IPS-NIHi11 (cell line): ENCODE measurements at regions not wholly inside any gene's neighbourhood (a gene's known extent, or its start where the extent isn't known, plus 50 kb on each side); places are given as distances from the start of the nearest gene placed in this dataset.

Experiments
- DNase-seq: peaks from one replicate; pipeline ENCODE4 v3.0.0; 2012; ENCODE audit warnings: mixed read lengths, low spot score

DNA sequence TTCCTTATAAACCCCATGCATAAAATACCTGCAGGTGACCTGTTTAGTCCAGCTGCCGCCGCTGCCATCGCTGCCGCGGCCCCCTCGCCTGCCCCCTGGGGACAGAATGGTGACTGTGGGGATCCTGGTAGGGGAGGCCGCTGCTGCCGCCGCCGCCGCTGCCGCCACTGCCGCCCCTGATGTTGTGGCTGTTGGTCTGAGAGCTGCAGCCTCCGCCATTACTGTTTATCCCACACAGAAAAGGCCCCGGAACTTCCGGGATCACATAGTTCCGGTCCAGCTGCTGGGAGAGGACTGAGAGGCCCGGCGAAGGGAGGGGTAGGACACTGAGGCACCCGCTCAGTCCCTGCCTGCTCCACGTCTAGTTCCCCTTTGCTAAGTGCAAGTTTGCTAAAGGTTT lies 244.9 kb downstream of the C12orf50 start:
- no peak for DNase-seq

DNA sequence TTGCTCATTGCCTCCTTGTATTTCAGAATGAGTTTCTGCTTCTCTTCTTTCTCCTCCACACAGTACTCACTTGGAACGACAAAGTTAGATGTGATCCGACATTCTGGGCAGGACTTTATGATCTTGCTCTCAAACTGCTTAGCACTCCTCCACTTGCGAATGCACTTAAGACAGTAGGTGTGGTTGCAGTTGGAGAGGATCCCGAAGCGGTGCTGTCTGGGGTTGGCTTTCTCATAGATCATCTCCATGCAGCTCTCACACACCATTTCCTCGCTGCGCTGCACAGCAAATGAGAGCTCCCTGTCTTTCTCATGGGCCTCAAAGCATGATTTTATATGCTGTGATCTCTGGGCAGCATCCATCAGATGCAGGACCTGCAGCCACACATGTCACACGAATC lies 245.7 kb downstream of the C12orf50 start:
- DNase-seq, result no peak

GRCh38 chr12:87782838-87783237 lies 246.4 kb downstream of the C12orf50 start:
- no peak for DNase-seq

GRCh38 chr12:87779858-87780498 lies 249.2 kb downstream of the C12orf50 start:
- DNase-seq, result no peak

GRCh38 chr12:87779016-87779415 lies 250.2 kb downstream of the C12orf50 start:
- DNase-seq, result no peak

GRCh38 chr12:87778065-87778464 lies 251.1 kb downstream of the C12orf50 start:
- DNase-seq, result no peak

- DNase-seq, result no peak
Observed at GRCh38 chr12:87775784-87776183, 253.4 kb downstream of the C12orf50 start.

- no peak for DNase-seq
Observed at GRCh38 chr12:87775051-87775450, 254.2 kb downstream of the C12orf50 start.

DNA sequence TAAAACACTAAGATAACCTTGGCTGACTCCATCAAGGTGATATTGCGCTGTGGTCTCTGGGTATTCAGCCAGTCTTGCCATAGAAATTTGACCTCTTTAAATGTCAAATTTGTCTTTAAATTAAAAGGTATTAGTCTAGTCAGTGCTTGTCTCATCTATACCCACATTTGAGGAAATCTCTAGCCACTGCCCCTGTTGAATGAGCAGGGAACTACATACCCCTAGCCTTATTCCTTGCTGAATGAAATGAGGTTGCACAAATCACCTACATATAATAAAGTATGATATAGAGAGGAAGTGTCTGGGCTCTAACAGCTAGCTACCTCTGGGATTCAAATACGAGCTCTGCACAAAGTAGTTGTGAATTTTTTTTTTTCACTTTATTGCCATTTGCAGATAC lies 256.8 kb downstream of the C12orf50 start:
- no peak for DNase-seq

DNA sequence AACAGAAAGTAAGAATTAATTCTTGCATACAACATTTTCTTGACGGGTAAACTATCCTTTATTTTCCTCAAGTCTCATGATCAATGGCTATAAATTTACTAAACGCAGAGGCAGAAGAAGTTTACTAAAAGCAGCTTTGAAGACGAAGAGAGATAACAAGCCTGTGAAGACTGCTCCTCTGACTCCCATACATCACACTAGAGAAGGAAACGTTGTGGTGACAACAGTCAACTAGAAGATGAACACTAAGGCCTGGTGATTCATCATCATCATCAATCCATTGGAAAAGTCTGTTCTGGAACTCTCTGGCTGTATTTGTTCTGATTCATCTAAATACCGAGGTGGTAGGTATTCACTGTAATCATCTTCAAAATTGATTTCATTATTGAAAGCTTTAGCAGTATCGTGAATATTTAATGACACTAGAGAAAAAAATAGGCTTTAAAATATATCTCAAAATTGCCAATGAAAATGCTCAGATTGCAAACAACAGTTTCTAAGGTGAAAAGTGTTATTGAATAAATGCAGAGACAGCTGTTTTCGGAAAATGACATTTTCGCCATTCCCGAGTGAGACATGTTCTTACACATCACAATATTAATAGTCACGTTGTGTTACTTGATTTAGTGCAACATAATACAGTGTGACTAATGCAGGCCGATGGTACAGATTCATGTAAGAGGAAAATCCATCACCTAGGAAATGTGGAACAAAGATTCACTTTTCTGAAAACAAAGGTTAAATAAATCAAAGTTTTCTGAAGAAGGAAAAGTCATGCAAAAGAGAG lies 260.5 kb downstream of the C12orf50 start:
- DNase-seq, result no peak

DNA sequence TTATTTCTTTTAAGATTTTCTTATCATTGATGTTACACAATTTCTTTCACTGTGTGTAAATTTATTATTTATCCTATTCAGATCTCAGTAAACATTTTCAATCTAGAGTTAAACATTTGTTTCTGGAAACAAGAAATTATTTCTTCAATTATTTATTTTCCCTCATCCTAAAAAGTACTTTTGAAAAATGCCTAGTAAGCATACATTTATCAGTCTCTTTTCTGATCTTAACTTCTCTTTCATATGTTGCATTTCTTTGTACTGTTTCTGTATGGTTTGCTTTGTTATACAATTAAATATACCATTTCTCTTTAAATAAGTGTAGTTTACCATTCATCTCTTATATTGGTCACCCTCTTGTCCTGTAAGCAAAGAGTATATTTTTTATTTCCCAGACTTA lies 263.2 kb downstream of the C12orf50 start:
- DNase-seq, result no peak

DNA sequence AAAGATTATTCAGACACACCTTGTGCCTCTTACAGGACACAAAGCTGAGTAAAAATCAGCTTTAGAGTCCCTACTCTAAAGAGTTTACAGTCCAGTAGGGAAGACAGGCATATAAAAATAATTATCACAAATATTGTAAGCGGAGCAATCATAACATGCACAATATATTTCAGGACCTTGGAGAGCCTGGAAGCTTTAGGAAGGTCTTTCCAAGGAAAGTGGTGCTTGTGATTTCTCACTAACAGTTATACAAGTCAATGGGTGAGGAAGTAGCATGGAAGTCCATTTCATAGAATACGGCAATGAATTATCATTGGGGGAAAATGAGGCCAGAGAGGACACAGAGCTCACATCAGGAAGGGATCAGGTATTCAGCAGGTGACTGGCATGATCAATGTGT lies 268.3 kb downstream of the C12orf50 start:
- no peak for DNase-seq

DNA sequence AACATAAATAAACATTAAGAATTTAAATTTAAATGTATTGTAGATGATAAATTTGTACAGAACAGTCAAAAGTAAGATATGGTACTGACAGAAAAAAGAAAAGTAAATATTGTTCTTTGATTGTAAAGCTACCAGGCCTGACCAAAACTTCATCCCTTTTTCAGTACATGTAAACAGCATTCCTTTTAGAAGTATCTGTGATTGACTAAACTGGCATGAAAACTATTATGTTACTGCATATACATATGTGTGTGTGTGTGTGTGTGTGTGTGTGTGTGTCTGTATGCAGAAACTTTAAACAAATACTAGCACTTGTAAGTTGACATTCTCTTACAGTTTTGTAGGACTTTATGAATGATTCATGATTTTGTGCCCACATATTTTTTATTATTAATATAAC lies 270.9 kb downstream of the C12orf50 start:
- no peak for DNase-seq

DNA sequence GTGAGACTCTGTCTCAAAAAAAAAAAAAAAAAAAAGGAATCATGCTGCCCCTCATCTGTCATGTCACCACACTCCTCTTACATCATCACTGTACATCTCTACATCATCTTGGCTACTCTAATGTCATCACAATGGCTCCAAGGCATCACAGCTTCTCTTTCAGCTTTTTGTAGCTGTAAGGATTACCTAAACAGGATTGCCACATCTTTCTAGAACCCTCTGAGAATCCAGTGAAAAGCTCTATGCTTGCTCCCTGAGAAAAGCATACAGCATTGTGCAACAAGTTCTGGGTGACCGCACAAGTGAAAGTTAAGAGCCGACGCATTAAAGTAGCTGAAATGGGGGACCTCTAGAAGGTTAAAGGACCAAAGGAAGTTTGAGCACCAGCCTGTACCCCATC lies 272.5 kb downstream of the C12orf50 start:
- DNase-seq, result no peak

DNA sequence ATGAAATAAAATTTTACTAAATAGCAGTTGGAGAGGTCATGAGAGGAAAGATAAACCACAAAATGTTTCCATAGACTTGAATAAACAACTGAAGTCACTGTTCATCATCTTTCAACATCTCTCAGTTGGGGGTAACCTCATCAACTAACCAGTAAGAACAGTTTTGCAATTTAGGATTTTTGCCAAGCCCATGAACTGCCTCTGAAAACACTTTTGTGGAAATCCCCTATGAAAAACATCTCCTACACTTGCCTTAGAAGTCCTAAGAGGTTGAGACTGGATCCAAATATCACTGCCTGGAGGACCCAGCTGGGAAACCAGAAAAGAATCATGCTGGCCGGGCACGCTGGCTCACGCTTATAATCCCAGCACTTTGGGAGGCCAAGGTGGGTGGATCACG lies 273.1 kb downstream of the C12orf50 start:
- DNase-seq, result no peak

GRCh38 chr12:87728931-87729593 lies 300.1 kb downstream of the C12orf50 start:
- DNase-seq, result no peak

- DNase-seq, result no peak
Observed at GRCh38 chr12:87720967-87721366, 308.2 kb downstream of the C12orf50 start.

DNA sequence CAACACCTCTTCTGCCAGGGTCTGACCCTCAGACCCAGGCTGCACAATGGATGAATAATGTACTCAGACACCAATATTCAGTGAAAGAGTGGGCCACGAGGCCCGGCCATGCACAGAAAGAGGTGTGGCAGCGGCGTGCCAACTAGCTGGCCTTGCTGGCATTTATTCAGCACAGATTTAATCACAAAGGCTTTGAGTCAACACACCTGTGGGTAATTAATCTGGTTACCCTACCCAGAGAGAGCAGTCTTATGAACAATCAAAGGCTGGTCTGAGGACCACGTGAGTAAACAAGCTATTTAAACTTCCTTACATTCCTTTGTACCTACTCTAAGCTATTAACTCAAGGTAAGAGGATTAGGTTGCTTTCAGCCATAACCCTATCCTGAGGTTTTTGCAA lies 324.8 kb downstream of the C12orf50 start:
- peak; percentile 23 for DNase-seq

- DNase-seq, result no peak
Observed at GRCh38 chr12:87690236-87690810, 338.9 kb downstream of the C12orf50 start.

- DNase-seq, result no peak
Observed at GRCh38 chr12:87689196-87689595, 340.0 kb downstream of the C12orf50 start.

- DNase-seq, result no peak
Observed at GRCh38 chr12:87687362-87687761, 341.8 kb downstream of the C12orf50 start.

DNA sequence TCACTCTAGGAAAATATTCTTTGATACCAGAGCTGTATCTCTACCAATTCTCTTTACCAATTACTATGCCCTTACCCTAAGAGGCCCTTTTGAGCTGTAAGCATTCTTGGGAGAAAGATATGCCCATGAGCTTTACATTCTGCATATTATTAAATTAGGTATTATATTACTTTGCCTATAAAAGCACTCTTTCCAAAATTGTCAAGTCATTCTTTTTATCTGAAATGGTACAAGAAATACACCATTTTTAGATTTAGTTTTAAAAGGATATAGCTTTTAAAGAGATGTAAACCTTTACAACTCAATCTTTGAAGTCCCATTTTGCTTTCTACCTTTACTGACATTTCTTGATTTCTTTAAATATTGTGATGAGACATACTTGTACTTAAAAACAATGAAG lies 343.5 kb downstream of the C12orf50 start:
- no peak for DNase-seq

DNA sequence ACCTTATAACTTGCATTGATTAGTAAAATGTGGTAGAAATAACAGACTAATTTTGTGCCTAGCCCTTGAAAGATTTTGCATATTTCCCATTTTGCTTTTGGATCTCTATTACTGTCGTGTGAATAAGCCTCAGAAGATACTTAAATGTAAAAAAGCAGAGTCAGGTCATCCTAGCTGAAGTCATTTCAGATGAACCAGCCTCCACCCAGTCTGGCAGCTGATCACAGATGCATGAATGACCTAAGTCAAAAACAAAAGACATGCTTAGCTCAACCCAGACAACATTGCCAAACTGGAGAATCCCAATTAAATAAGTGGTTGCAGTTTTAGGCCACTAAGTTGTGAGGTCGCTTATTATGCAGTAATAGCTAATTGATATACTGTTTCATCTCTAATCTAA lies 349.9 kb downstream of the C12orf50 start:
- no peak for DNase-seq
